HG02943 (cell line): ENCODE measurements at regions not wholly inside any gene's neighbourhood (a gene's known extent, or its start where the extent isn't known, plus 50 kb on each side); places are given as distances from the start of the nearest gene placed in this dataset.
"Not testable (repeated sequence)": the region's sequence is repeated elsewhere in the genome, so short reads cannot be mapped to it uniquely, and the experiment has no call there.

Experiments
- ATAC-seq: cut with Tn5 transposase; IDR thresholded peaks from one replicate; pipeline ENCODE4 v1.9.1; 2021; ENCODE audit warnings: mild to moderate bottlenecking, low read depth, moderate library complexity; ENCODE audit not compliant: unreplicated experiment

- ATAC-seq = no peak
These were observed 796.8 kb downstream of the XPNPEP1 start for GRCh38 chr10:109126541-109126940.

- no peak for ATAC-seq
These were observed 797.3 kb downstream of the XPNPEP1 start for GRCh38 chr10:109126016-109126415.

- ATAC-seq = no peak
These were observed 808.1 kb downstream of the XPNPEP1 start for GRCh38 chr10:109115179-109115578.

- ATAC-seq = no peak
These were observed 808.7 kb downstream of the XPNPEP1 start for GRCh38 chr10:109114579-109114978.

DNA sequence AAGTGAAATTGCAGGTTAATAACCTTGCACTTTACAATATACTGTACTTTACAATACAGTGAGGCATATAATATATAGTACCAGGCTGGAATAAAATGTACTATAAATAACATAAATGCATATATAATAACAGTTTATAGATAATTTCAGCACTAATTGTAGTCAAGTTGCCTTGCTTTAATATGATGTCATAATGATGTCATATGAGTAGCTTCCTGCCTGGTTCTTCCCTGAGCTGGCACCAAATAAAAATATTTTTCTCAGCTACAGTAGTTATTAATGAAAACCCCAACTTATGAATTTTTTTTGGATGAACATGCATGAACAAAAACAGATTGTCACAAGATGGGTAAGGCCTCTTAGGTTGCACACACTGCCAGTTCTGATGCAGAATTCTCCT lies 816.7 kb downstream of the XPNPEP1 start:
- ATAC-seq = no peak

GRCh38 chr10:109105725-109106124 lies 817.6 kb downstream of the XPNPEP1 start:
- no peak for ATAC-seq

DNA sequence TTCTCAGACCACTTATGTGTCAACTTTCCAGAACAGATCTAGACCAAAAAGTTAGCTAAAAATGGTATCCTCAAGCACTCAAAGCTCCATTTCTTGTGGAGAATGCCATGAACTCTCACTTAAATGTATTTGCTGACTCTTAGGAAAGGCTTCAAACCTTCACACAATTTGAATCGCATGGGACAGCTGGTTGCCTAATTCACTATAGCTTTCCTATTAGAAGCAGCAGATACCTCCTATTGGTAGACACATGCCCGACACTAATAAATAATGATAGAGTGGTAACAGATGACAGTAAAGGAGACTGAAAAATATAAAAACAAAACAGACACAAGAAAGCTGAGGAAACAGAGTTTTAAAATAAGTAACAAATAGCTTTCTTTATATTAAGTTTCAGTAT lies 818.5 kb downstream of the XPNPEP1 start:
- ATAC-seq = no peak

DNA sequence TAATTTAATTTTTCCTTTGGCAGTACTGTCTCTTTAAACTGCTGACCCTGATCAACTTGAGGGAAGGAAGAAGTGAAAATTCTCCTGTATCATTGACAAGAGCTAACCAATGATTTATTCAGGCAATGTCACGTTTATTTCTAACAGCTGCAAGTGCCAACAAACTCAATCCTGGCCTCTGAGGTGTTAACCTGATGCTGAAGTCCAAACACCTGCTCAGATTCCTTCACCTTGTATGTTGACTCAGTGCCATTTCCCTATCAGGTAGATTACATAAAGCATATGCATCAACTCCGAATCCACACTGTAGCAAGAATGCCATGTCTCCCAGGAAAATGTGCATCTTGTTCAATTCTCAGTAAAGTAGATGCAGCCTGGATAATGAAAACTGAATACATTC lies 820.0 kb downstream of the XPNPEP1 start:
- no peak for ATAC-seq

DNA sequence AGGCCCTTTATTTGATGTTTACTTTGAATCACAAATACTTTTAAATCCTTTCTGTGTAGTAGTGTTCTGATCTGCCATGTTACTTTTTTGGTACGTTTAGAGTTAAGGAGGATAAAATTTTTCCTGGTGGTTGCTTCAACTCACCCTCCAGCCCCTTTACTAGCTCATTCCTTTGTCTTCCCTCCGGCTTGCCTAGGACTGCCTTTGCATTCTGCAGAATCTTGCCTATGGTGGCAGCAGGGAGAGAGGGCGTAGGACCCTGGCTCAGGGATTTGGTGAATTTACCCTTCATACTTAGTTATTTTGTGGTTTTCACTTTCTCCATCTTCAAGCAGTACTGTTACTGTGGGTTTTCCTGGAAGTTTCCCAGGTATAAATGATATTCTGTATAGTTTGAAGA lies 833.5 kb downstream of the XPNPEP1 start:
- no peak for ATAC-seq

DNA sequence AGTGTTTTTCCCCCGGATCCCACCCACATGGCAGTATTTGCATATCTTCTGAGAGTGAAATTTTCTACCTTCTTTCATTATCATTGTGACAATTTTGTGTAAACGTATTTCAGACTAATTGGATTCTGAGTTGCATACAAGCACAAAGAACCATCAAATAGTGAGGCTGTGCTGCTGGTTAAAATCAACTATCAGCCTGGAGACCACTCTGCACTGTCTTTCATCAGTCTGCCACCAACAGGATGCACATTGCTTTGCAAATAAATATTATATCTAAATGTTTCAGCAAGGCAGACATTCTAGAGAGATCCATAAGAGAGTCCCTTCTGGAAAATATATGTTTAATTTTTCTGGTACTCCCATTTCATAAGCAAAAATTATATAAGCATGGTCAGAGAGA lies 851.8 kb downstream of the XPNPEP1 start:
- no peak for ATAC-seq

DNA sequence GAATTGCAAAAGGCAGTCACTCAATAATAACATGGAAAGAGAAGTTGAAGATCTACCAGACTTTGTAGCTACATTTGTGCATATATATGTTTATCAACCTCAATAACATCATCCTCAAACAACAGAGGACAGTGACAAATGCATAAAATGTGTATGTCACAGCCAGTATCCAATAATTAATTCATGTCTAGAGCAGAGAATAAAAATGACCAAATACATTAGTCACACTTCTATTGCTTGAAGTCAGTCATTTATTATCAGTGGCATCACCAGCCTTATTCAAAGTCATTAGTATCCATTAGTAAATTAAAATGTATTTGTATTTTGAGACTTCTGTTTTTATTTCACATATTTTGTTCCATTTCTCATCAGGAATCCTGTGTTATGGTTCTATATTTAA lies 852.8 kb downstream of the XPNPEP1 start:
- ATAC-seq = no peak

GRCh38 chr10:109067031-109067430 lies 856.3 kb downstream of the XPNPEP1 start:
- no peak for ATAC-seq

DNA sequence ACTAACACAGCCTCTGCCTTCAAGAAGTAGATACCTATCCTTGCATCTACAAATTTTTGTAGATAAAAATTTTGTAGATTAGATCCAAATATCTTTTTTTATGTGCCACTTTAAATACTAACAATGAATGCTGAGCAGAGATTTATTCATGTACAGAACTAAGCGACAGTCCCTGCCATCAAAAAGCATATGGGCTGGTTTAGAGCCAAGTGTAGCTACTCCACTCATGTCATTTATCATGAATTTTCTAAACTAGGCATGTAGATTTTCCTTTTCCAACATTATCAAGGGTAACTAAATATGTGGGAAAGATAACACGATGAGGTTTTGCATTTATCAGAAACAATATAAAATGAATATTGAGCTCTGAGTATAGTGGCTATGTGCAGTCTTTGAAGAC lies 857.5 kb downstream of the XPNPEP1 start:
- ATAC-seq = no peak

DNA sequence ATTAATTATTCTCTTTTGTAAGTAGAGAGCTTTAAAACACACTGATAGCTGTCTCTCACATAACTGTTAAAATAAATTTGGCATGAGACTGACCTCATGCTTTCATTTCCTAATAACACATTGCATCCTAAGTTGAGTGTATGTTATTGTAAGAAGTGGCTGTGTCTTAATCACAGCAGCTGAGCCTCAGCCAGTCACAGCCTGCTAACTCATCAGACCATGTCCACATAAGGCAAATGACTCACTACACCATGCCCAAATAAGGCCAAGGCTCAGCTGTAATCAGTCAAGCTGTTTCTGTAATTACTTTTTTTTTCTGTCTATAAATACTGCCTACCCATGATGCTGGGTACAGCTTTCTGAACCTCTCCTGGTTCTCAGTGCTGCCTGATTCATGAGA lies 860.9 kb downstream of the XPNPEP1 start:
- no peak for ATAC-seq

- ATAC-seq = no peak
These were observed 868.1 kb downstream of the XPNPEP1 start for GRCh38 chr10:109055243-109055642.

DNA sequence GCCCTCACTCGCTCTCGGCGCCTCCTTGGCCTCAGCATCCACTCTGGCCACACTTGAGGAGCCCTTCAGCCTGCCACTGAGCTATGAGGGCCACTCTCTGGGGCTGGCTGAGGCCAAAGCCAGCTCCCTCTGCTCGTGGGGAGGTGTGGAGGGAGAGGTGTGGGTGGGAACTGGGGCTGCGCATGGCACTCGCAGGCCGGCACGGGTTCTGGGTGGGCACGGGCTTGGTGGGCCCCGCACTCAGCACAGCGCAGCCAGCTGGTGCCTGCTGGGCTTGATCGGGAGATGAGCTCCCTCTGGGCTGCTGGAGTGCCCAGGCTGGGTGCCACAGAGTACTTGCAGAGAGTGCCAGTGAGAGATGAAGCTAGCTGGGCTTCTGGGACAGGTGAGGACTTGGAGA lies 875.5 kb downstream of the XPNPEP1 start:
- ATAC-seq = no peak

DNA sequence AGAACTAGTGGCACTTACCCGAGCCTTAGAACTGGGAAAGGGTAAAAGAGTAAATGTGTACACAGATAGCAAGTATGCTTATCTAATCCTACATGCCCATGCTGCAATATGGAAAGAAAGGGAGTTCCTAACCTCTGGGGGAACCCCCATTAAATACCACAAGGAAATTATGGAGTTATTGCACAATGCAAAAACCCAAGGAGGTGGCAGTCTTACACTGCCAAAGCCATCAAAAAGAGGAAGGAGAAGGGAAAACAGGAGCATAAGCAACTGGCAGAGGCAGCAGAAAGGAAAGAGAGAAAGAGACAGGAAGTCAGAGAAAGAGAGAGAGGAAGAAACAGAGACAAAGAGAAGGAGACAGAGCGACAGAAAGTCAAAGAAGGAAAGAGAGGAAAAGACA lies 876.9 kb downstream of the XPNPEP1 start:
- not testable (repeated sequence) for ATAC-seq

- ATAC-seq = no peak
These were observed 882.7 kb downstream of the XPNPEP1 start for GRCh38 chr10:109040622-109041021.

DNA sequence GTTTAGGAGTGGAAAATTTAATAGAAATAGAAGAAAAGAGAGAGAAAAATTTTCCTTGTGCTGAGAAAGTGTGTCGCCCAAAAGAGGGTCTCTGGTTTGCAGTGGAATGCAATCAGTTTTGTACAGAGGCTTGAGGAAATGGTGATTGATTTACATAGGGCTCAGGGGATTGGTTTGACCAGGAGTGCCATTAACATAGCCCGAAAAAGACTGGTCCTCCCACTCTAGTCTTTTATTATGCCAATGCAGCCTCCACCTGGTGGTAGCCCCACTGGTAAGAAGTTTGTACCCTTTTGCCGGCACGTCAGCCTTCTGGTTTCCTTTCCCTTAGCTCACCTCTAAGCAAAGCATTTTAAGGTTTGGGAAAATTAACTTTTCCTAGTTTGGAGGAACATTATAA lies 885.3 kb downstream of the XPNPEP1 start:
- no peak for ATAC-seq

DNA sequence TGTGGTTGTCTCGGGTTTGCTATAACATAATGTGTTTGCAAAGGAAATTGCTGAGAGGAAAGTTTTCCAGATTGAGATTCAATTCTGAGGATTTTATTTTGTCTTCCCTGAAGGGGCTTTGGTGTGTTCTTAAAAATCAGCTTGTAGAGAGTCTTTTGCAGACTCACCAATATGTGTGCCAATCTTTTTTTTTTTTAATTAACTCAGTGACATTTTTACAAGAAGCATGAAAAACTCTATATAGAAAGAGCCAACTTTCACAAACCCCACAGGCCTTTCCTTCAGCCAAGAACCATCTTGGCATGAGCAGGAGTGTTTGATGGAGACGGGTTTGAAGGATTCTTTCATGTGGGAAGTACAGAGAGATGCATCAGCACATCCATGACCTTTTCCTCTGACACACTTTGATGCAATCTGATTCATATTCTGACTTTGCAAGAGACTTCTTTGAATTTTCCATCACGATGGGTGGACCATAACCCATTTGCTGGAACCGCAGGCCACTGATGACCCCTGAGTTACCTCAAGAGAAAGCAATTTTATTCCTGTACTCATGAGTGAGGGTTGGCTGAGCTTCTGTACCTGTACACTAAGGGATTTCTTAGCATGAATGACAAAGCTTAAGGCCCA lies 892.6 kb downstream of the XPNPEP1 start:
- no peak for ATAC-seq

DNA sequence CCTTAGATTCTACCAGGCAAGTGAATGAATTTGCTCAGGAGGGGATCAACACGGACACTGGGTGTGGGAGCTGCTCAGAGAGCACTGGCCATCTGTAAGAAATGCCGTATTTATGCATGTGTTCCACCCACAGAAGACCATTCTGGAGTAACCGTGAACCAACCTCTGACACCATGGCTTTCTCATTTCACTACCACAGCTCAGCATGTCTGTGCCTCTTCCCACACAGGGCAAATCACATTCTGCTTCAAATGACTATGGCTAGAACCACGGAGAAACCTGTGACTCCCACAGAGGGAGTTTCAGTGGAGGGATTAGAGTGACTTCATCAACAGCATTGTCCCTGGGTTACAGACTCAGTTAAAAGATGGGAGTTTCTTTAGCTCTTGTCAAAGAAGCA lies 893.4 kb downstream of the XPNPEP1 start:
- no peak for ATAC-seq

GRCh38 chr10:109027534-109028185 lies 895.7 kb downstream of the XPNPEP1 start:
- no peak for ATAC-seq

- no peak for ATAC-seq
These were observed 898.1 kb downstream of the XPNPEP1 start for GRCh38 chr10:109025172-109025571.
